ENCODE measurements at regions not wholly inside any gene's neighbourhood (a gene's known extent, or its start where the extent isn't known, plus 50 kb on each side); places are given as distances from the start of the nearest gene placed in this dataset.

GRCh38 chr5:68409259-68409658 is 193.7 kb downstream of the PIK3R1 start:
- FAIRE-seq (no peak), DNase-seq (ENCODE audit: low read depth) (peak; percentile 87)
- Histone ChIP-seq H3K36me3 (ENCODE audit: control insufficient read depth, insufficient read depth, low read length) (no peaks in the 10 kb centered on the region), H3K4me3 (ENCODE audit: low read depth, low read length) (no peak overlapping the region), H3K27me3 (ENCODE audit: control insufficient read depth, insufficient read depth, low read length) (no peaks in the 10 kb centered on the region)
- TF ChIP-seq CTCF (IDR thresholded peaks at IDR 0.05; ENCODE audit: insufficient read depth, low read length, severe bottlenecking) = no peak

- TF ChIP-seq CTCF (IDR thresholded peaks at IDR 0.05; ENCODE audit: insufficient read depth, low read length, severe bottlenecking) = no peak
- DNase-seq (ENCODE audit: low read depth) (no peak), FAIRE-seq (no peak)
- Histone ChIP-seq H3K4me3 (ENCODE audit: low read depth, low read length) (no peak overlapping the region), H3K36me3 (ENCODE audit: control insufficient read depth, insufficient read depth, low read length) (no peaks in the 10 kb centered on the region), H3K27me3 (ENCODE audit: control insufficient read depth, insufficient read depth, low read length) (no peaks in the 10 kb centered on the region)
Measured at GRCh38 chr5:68411161-68411560, 195.6 kb downstream of the PIK3R1 start.

GRCh38 chr5:68415177-68416085 is 199.9 kb downstream of the PIK3R1 start:
- no peak for FAIRE-seq

GRCh38 chr5:68416714-68417113 is 201.2 kb downstream of the PIK3R1 start:
- Histone ChIP-seq H3K36me3 (ENCODE audit: control insufficient read depth, insufficient read depth, low read length) (no peaks in the 10 kb centered on the region), H3K4me3 (ENCODE audit: low read depth, low read length) (no peak overlapping the region), H3K27me3 (ENCODE audit: control insufficient read depth, insufficient read depth, low read length) (no peaks in the 10 kb centered on the region)
- DNase-seq (ENCODE audit: low read depth) (no peak), FAIRE-seq (no peak)
- no peak for TF ChIP-seq CTCF (IDR thresholded peaks at IDR 0.05; ENCODE audit: insufficient read depth, low read length, severe bottlenecking)

More at GRCh38 chr5:68415177-68416085, 199.9 kb downstream of the PIK3R1 start:
- Histone ChIP-seq H3K4me3 (ENCODE audit: low read depth, low read length) (no peak overlapping the region), H3K27me3 (ENCODE audit: control insufficient read depth, insufficient read depth, low read length) (no peaks in the 10 kb centered on the region), H3K36me3 (ENCODE audit: control insufficient read depth, insufficient read depth, low read length) (no peaks in the 10 kb centered on the region)
- DNase-seq (ENCODE audit: low read depth) = no peak
- TF ChIP-seq CTCF (IDR thresholded peaks at IDR 0.05; ENCODE audit: insufficient read depth, low read length, severe bottlenecking) = no peak

- FAIRE-seq = no peak
- DNase-seq (ENCODE audit: low read depth) = no peak
- TF ChIP-seq CTCF (IDR thresholded peaks at IDR 0.05; ENCODE audit: insufficient read depth, low read length, severe bottlenecking) = no peak
- Histone ChIP-seq H3K27me3 (ENCODE audit: control insufficient read depth, insufficient read depth, low read length) (no peaks in the 10 kb centered on the region), H3K4me3 (ENCODE audit: low read depth, low read length) (no peak overlapping the region), H3K36me3 (ENCODE audit: control insufficient read depth, insufficient read depth, low read length) (no peaks in the 10 kb centered on the region)
Measured at GRCh38 chr5:68418201-68418600, 202.6 kb downstream of the PIK3R1 start.

Data from bronchial epithelial cell (primary cell).